ENCODE measurements at regions not wholly inside any gene's neighbourhood (a gene's known extent, or its start where the extent isn't known, plus 50 kb on each side); places are given as distances from the start of the nearest gene placed in this dataset.

DNA sequence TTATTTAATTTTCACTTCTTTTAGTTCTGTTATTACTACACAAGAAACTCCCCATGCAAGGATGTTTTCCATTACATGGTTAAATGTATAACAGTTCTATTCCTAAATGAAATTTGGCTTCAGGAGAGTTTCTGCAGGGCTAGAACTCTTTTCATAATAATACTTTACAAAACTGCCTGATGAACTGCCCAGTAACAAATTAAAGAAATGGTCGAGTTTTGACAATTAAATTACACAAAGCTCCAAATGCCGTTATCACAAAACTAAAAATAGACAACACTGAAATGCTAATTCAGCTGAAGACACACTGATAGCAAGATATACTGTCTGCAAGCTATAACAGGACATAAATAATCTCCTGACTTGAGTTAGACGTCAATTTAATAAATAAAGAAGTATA is 435.2 kb upstream of the CCDC54 start:
- Histone ChIP-seq H2AFZ (no peak overlapping the region), H3K36me3 (ENCODE audit: control insufficient read depth, insufficient read depth, low read length) (no peaks in the 10 kb centered on the region), H3K4me3 (ENCODE audit: low read depth, low read length) (no peak overlapping the region), H3K4me2 (ENCODE audit: low read length) (no peak overlapping the region), H3K4me1 (no peaks in the 10 kb centered on the region), H3K9ac (no peak overlapping the region), H3K27me3 (ENCODE audit: control insufficient read depth, insufficient read depth, low read length) (no peaks in the 10 kb centered on the region), H3K9me3 (ENCODE audit: control insufficient read depth, low read length) (no peaks in the 10 kb centered on the region), H3K27ac (no peak overlapping the region), H3K79me2 (no peaks in the 10 kb centered on the region)
- TF ChIP-seq, protein P1, sequence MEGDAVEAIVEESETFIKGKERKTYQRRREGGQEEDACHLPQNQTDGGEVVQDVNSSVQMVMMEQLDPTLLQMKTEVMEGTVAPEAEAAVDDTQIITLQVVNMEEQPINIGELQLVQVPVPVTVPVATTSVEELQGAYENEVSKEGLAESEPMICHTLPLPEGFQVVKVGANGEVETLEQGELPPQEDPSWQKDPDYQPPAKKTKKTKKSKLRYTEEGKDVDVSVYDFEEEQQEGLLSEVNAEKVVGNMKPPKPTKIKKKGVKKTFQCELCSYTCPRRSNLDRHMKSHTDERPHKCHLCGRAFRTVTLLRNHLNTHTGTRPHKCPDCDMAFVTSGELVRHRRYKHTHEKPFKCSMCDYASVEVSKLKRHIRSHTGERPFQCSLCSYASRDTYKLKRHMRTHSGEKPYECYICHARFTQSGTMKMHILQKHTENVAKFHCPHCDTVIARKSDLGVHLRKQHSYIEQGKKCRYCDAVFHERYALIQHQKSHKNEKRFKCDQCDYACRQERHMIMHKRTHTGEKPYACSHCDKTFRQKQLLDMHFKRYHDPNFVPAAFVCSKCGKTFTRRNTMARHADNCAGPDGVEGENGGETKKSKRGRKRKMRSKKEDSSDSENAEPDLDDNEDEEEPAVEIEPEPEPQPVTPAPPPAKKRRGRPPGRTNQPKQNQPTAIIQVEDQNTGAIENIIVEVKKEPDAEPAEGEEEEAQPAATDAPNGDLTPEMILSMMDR (IDR thresholded peaks at IDR 0.05): no peak

DNA sequence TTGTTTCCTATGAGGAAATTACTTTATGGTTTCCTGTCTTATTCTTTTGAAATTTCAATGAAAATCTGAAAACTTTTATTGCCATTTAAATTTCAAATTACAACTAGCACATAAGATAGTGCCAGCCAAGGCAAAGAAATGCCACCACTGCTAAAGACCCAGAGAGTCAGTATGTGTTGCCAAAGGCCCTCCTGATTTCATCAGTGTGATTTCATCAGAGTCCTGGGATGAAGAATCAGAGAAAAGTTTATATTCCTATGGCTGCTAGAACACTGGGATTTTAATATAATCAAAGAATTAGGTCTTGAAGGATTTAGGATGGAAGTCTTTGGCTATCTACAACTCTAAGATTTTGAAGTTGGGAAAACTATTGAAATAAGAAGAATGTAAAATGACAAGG is 434.2 kb upstream of the CCDC54 start:
- H2AFZ ChIP-seq: no peak overlapping the region
- H3K9ac ChIP-seq: no peak overlapping the region
- H3K9me3 ChIP-seq (ENCODE audit: control insufficient read depth, low read length): no peaks in the 10 kb centered on the region
- H3K79me2 ChIP-seq: no peaks in the 10 kb centered on the region
- TF ChIP-seq, protein P1 (IDR thresholded peaks at IDR 0.05): no peak
- H3K4me3 ChIP-seq (ENCODE audit: low read depth, low read length): no peak overlapping the region
- no peak overlapping the region for H3K4me2 ChIP-seq (ENCODE audit: low read length)
- H3K27me3 ChIP-seq (ENCODE audit: control insufficient read depth, insufficient read depth, low read length): no peaks in the 10 kb centered on the region
- no peaks in the 10 kb centered on the region for H3K4me1 ChIP-seq
- no peaks in the 10 kb centered on the region for H3K36me3 ChIP-seq (ENCODE audit: control insufficient read depth, insufficient read depth, low read length)
- no peak overlapping the region for H3K27ac ChIP-seq

DNA sequence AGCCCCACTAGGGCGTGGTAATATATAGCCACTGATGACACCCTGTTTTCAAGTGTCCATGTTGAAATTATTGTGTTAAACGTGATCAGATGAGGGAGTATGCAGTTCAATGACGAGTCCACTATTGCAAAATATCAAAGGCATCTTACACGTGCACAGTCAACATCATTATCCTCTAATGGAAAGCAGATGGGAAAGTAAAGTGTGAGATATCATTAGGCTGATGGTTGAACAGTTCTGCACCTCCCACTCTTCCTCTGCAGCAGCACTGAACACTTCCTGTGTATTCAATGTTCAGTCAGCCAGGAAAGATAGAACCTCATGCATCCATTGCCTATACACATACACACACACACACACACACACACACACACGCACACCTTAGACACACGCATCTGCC is 431.8 kb upstream of the CCDC54 start:
- Histone ChIP-seq H2AFZ (no peak overlapping the region), H3K4me2 (ENCODE audit: low read length) (no peak overlapping the region), H3K9me3 (ENCODE audit: control insufficient read depth, low read length) (no peaks in the 10 kb centered on the region), H3K36me3 (ENCODE audit: control insufficient read depth, insufficient read depth, low read length) (no peaks in the 10 kb centered on the region), H3K27ac (no peak overlapping the region), H3K4me3 (ENCODE audit: low read depth, low read length) (no peak overlapping the region), H3K27me3 (ENCODE audit: control insufficient read depth, insufficient read depth, low read length) (no peaks in the 10 kb centered on the region), H3K79me2 (no peaks in the 10 kb centered on the region), H3K9ac (no peak overlapping the region), H3K4me1 (no peaks in the 10 kb centered on the region)
- TF ChIP-seq, protein P1 (IDR thresholded peaks at IDR 0.05): no peak

DNA sequence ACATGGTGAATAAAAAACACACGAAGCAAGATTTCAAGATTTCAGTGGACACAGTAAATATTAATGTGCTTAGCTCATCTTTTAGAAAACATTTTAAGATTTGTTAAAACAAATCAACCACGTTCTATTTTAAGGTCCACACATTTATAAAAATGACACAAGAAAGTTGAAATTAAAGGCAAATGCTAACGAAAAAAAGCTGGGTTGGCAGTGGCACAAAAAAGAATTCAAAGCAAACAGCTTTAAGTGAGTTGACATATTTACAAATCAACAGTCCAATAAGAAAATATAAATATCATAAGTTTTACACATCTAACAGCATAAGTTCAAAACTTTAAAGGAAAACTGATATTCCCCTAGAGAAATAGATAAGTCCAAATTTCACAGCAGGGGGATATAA is 430.4 kb upstream of the CCDC54 start:
- TF ChIP-seq, protein P1 (IDR thresholded peaks at IDR 0.05): no peak
- Histone ChIP-seq H3K4me2 (ENCODE audit: low read length) (no peak overlapping the region), H3K36me3 (ENCODE audit: control insufficient read depth, insufficient read depth, low read length) (no peaks in the 10 kb centered on the region), H3K27me3 (ENCODE audit: control insufficient read depth, insufficient read depth, low read length) (no peaks in the 10 kb centered on the region), H3K79me2 (no peaks in the 10 kb centered on the region), H3K9me3 (ENCODE audit: control insufficient read depth, low read length) (no peaks in the 10 kb centered on the region), H3K4me3 (ENCODE audit: low read depth, low read length) (no peak overlapping the region), H2AFZ (no peak overlapping the region), H3K27ac (no peak overlapping the region), H3K4me1 (no peaks in the 10 kb centered on the region), H3K9ac (no peak overlapping the region)

GRCh38 chr3:106957029-106957428 is 420.2 kb upstream of the CCDC54 start:
- H3K4me1 ChIP-seq: no peaks in the 10 kb centered on the region
- TF ChIP-seq, protein P1 (IDR thresholded peaks at IDR 0.05): no peak
- H3K27me3 ChIP-seq (ENCODE audit: control insufficient read depth, insufficient read depth, low read length): no peaks in the 10 kb centered on the region
- H2AFZ ChIP-seq: no peak overlapping the region
- H3K4me3 ChIP-seq (ENCODE audit: low read depth, low read length): no peak overlapping the region
- H3K9me3 ChIP-seq (ENCODE audit: control insufficient read depth, low read length): no peaks in the 10 kb centered on the region
- no peaks in the 10 kb centered on the region for H3K36me3 ChIP-seq (ENCODE audit: control insufficient read depth, insufficient read depth, low read length)
- H3K9ac ChIP-seq: no peak overlapping the region
- H3K4me2 ChIP-seq (ENCODE audit: low read length): no peak overlapping the region
- H3K79me2 ChIP-seq: no peaks in the 10 kb centered on the region
- no peak overlapping the region for H3K27ac ChIP-seq

Data from parathyroid adenoma (tissue), 2 donors.